WI38 (cell line): ENCODE measurements at regions not wholly inside any gene's neighbourhood (a gene's known extent, or its start where the extent isn't known, plus 50 kb on each side); places are given as distances from the start of the nearest gene placed in this dataset.

Source experiments
- H3K4me3 ChIP-seq: 2 replicates; pipeline ENCODE4 v1.5.1; 2011; ENCODE audit warnings: low read depth, mild to moderate bottlenecking, control low read depth, low read length
- TF ChIP-seq, protein P1 (sequence below): IDR thresholded peaks from 2 replicates; pipeline ENCODE4 v1.5.1; 2012; ENCODE audit warnings: low read depth, mild to moderate bottlenecking, control low read depth, low read length

DNA sequence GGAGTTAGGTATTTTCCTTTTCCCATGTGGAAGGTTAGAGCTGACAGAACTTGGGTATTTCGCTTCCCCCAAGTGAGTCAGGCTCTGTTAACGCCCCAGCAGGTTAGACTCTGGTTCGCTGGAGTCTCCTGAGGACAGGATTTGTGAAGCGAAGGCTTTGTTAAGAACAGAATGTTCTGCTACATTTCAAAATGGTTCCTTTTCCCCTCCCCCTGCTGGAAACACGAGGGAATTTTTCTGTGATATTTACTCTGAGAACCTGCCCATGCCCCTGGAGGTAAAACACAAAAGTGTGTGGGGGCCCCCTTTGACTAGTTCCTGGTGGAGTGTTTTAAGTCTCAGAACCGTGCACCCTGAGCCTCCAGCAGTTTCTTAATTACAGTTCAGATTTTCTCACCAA is 731.4 kb upstream of the CITED2 start:
- TF ChIP-seq, protein P1, sequence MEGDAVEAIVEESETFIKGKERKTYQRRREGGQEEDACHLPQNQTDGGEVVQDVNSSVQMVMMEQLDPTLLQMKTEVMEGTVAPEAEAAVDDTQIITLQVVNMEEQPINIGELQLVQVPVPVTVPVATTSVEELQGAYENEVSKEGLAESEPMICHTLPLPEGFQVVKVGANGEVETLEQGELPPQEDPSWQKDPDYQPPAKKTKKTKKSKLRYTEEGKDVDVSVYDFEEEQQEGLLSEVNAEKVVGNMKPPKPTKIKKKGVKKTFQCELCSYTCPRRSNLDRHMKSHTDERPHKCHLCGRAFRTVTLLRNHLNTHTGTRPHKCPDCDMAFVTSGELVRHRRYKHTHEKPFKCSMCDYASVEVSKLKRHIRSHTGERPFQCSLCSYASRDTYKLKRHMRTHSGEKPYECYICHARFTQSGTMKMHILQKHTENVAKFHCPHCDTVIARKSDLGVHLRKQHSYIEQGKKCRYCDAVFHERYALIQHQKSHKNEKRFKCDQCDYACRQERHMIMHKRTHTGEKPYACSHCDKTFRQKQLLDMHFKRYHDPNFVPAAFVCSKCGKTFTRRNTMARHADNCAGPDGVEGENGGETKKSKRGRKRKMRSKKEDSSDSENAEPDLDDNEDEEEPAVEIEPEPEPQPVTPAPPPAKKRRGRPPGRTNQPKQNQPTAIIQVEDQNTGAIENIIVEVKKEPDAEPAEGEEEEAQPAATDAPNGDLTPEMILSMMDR: peak; percentile 14; the same call in 1 of the 2 replicates
- no peak overlapping the region for H3K4me3 ChIP-seq

DNA sequence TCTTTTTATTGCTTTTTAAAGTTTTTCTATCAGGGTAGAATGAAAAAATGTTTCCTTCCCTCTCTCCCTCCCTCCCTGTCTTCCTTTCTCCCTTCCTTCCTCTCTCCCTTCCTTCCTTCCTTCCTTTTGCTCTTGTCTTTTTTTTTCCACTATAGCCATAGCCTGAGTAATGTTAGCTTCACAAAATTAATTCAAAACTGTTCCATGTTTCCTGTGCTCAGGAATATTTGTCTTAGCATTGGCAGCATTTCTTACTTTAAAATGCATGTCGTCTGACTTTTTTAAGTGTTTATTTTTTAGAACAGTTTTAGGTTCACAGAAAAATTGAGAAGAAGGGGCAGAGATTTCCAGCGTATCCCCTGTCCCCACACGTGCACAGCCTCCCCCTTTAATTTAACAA is 730.8 kb upstream of the CITED2 start:
- H3K4me3 ChIP-seq: no peak overlapping the region
- TF ChIP-seq, protein P1: no peak

DNA sequence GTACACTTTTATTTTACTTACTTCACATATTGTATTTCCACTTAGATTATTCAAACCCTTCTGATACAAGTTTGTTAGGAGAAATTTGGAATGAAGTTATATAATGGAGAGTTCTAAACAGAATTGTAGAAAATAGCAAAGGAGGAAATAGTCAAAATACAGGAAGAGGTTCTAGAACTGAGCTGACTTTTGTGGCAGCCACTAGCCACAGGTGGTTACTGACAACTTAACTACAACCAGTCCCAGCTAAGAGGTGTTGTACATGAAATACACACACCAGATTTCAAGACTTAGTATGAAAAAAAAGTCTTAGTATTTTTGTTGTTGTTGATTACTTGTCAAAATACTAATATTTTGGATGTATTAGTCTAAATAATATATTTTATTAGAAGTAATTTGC is 727.4 kb upstream of the CITED2 start:
- H3K4me3 ChIP-seq: no peak overlapping the region
- TF ChIP-seq, protein P1: no peak

DNA sequence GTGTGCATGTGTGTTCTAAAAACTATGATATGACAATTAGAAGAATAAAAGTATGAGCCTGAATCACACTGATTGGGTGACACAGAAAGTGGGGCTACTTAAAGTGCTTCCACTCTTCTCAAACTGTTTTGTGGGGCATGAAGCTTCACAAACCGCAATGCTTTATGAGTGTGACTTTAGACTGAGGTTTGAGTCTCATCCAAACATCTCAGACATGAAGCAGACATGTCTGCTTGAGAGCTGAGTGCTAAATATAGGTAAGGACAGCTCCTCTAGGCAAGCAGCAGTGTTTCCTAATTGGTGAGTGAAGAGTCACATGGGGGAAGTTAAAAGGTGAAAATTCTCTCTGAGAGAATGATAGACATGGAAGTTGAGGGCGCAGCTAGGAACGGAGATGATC is 726.9 kb upstream of the CITED2 start:
- TF ChIP-seq, protein P1: no peak
- H3K4me3 ChIP-seq: no peak overlapping the region

DNA sequence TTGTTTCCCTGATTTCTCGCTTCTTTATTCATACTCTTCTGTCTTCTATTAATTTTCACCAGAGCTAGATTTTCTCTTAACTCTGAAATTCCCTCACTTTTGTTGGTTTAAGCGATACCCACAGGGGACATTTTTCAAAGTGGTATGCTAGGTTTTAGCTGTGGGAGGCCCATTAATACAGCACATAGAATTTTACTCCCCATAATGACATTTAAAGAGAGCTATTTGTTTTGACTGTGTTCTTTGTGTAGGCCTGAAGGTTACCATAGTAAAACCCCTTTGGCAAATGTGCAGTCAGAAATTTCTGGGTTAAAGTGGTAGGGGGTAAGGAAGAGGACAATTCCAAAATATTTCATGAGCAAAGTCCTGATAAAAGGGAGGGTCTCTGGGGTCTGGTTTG is 721.1 kb upstream of the CITED2 start:
- TF ChIP-seq, protein P1: no peak

DNA sequence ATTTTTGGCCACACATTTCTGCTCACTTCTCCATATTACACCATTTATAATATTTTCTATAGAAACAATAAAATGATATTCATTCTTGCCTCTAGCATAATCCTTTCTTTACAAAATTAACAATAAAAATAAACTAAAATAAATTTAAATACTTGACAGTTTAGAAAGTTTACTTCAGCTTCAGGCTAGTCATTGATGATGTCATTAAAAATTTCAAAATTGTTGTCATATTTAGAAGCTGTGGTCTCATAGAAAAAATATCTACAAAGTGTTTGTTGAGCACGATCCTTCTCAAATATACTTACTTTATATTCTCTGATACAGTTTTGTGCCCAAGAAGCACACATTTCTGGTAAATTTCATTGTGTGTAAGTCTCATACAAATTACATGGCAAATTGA is 717.4 kb upstream of the CITED2 start:
- TF ChIP-seq, protein P1: no peak
- H3K4me3 ChIP-seq: no peak overlapping the region

More for the DNA sequence above, 721.1 kb upstream of the CITED2 start:
- H3K4me3 ChIP-seq: no peak overlapping the region

DNA sequence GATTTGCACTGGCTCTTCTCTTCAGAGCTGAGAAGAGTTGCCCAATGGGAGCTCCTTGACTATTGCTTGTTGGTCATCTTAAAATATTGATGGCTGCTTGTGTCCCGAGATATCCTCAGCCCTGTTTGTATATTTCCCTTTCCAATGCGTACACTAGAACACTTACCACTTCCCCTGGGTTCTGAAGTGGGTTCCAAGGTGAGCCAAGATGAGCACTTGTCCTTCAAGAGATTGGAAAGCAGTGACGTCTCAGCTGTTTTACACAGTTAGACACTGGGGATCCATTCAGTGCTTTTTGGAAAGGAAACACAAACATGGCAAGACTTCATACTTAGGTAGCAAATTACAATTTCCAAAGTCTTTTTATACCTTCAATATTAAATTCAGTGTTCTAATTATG is 716.4 kb upstream of the CITED2 start:
- H3K4me3 ChIP-seq: no peak overlapping the region
- TF ChIP-seq, protein P1: no peak
